NCI-H2107 (cell line): ENCODE measurements at regions not wholly inside any gene's neighbourhood (a gene's known extent, or its start where the extent isn't known, plus 50 kb on each side); places are given as distances from the start of the nearest gene placed in this dataset.

Experiments used
- DNase-seq: peaks from one replicate; lab custom pipeline; 2025; lab: John Stamatoyannopoulos, UW

- DNase-seq = no peak
Observed at GRCh38 chrX:15983034-15983433, 128.4 kb upstream of the AP1S2 start.

GRCh38 chrX:15977644-15978043 is 123.0 kb upstream of the AP1S2 start:
- no peak for DNase-seq

GRCh38 chrX:15976396-15976795 is 121.8 kb upstream of the AP1S2 start:
- DNase-seq = no peak

- DNase-seq = no peak
Observed at GRCh38 chrX:15973946-15974345, 119.3 kb upstream of the AP1S2 start.

GRCh38 chrX:15973299-15973698 is 118.7 kb upstream of the AP1S2 start:
- no peak for DNase-seq

GRCh38 chrX:15971696-15972095 is 117.1 kb upstream of the AP1S2 start:
- no peak for DNase-seq

- DNase-seq = no peak
Observed at GRCh38 chrX:15963858-15964257, 109.2 kb upstream of the AP1S2 start.

- no peak for DNase-seq
Observed at GRCh38 chrX:15960237-15960636, 105.6 kb upstream of the AP1S2 start.

GRCh38 chrX:15956681-15957080 is 102.1 kb upstream of the AP1S2 start:
- no peak for DNase-seq

- DNase-seq = no peak
Observed at GRCh38 chrX:15953801-15954200, 99.2 kb upstream of the AP1S2 start.

- no peak for DNase-seq
Observed at GRCh38 chrX:15952212-15952611, 97.6 kb upstream of the AP1S2 start.

- DNase-seq = no peak
Observed at GRCh38 chrX:15948318-15948660, 93.7 kb upstream of the AP1S2 start.

- DNase-seq = no peak
Observed at GRCh38 chrX:15947648-15948317, 93.2 kb upstream of the AP1S2 start.

GRCh38 chrX:15946783-15947580 is 92.4 kb upstream of the AP1S2 start:
- DNase-seq = no peak

- DNase-seq = no peak
Observed at GRCh38 chrX:15943391-15943790, 88.8 kb upstream of the AP1S2 start.

- DNase-seq = no peak
Observed at GRCh38 chrX:15942307-15942706, 87.7 kb upstream of the AP1S2 start.

GRCh38 chrX:15939737-15940136 is 85.1 kb upstream of the AP1S2 start:
- no peak for DNase-seq

GRCh38 chrX:15938072-15938471 is 83.5 kb upstream of the AP1S2 start:
- DNase-seq = no peak

GRCh38 chrX:15931362-15931761 is 76.7 kb upstream of the AP1S2 start:
- DNase-seq = no peak

GRCh38 chrX:15930585-15930984 is 76.0 kb upstream of the AP1S2 start:
- no peak for DNase-seq

GRCh38 chrX:15929194-15929593 is 74.6 kb upstream of the AP1S2 start:
- no peak for DNase-seq

- DNase-seq = no peak
Observed at GRCh38 chrX:15926622-15927021, 72.0 kb upstream of the AP1S2 start.

- DNase-seq = no peak
Observed at GRCh38 chrX:15918003-15918402, 63.4 kb upstream of the AP1S2 start.

GRCh38 chrX:15916704-15917084 is 62.1 kb upstream of the AP1S2 start:
- no peak for DNase-seq
